Uterus (tissue), 2 donors: ENCODE measurements at regions not wholly inside any gene's neighbourhood (a gene's known extent, or its start where the extent isn't known, plus 50 kb on each side); places are given as distances from the start of the nearest gene placed in this dataset.

Experiments
- CTCF ChIP-seq, 4 experiments: fragments of 200-600 bp in 2 of 4; fragments of 450-650 bp in 2 of 4; sonication (generic) in 2 of 4; IDR thresholded peaks; one replicate each; pipeline ENCODE4 v1.5.1; 2016 to 2019; ENCODE audit warnings: antibody characterized with exemption in 4 of 4, mild to moderate bottlenecking in 2 of 4, moderate library complexity in 1 of 4
- POLR2A ChIP-seq, 2 donors: fragments of 450-650 bp; IDR thresholded peaks; one replicate each; pipeline ENCODE4 v1.6.1; 2016; ENCODE audit warnings: antibody characterized with exemption in 2 of 2, mild to moderate bottlenecking in 1 of 2, moderate library complexity in 1 of 2

GRCh38 chr10:85362401-85362800 is 1004.2 kb downstream of the GRID1 start:
- TF ChIP-seq CTCF (IDR thresholded peaks at IDR 0.05) = no peak
- no peak for TF ChIP-seq POLR2A (IDR thresholded peaks at IDR 0.05)
